C4-2B (cell line): ENCODE measurements at regions not wholly inside any gene's neighbourhood (a gene's known extent, or its start where the extent isn't known, plus 50 kb on each side); places are given as distances from the start of the nearest gene placed in this dataset.

Source experiments
- ZFX ChIP-seq: fragments of 450-650 bp; IDR thresholded peaks from 2 replicates; pipeline ENCODE4 v1.6.1; 2017
- TF ChIP-seq, protein P1 (sequence below): fragments of 450-650 bp; conservative IDR thresholded peaks from 2 replicates; pipeline ENCODE4 v1.5.1; 2017; ENCODE audit warnings: mild to moderate bottlenecking

DNA sequence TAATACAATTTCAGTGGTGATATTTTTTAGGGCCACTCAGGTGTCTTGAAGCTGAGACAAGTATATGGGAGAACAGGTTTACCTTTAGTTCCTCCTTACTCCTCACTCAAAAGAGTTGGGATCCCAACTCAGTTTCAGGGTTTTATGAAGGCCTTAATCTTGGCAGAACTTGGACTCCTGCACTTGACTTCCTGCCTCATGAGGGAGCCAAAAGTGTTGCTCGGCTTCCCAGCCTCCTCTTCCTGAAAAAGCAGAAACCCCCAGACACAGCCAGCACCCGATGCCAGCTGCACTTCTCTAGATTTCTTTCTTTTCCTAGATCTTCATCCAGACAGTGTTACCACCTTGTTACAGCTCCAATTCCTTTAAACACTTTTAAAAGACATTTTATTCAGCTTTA, 70.8 kb upstream of the TMPRSS2 start:
- TF ChIP-seq, protein P1, sequence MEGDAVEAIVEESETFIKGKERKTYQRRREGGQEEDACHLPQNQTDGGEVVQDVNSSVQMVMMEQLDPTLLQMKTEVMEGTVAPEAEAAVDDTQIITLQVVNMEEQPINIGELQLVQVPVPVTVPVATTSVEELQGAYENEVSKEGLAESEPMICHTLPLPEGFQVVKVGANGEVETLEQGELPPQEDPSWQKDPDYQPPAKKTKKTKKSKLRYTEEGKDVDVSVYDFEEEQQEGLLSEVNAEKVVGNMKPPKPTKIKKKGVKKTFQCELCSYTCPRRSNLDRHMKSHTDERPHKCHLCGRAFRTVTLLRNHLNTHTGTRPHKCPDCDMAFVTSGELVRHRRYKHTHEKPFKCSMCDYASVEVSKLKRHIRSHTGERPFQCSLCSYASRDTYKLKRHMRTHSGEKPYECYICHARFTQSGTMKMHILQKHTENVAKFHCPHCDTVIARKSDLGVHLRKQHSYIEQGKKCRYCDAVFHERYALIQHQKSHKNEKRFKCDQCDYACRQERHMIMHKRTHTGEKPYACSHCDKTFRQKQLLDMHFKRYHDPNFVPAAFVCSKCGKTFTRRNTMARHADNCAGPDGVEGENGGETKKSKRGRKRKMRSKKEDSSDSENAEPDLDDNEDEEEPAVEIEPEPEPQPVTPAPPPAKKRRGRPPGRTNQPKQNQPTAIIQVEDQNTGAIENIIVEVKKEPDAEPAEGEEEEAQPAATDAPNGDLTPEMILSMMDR: no peak
- no peak for TF ChIP-seq ZFX
